HG02798 (cell line): ENCODE measurements at regions not wholly inside any gene's neighbourhood (a gene's known extent, or its start where the extent isn't known, plus 50 kb on each side); places are given as distances from the start of the nearest gene placed in this dataset.

Source experiments
- ATAC-seq: cut with Tn5 transposase; IDR thresholded peaks from one replicate; pipeline ENCODE4 v1.9.1; 2021; ENCODE audit warnings: mild to moderate bottlenecking; ENCODE audit not compliant: unreplicated experiment, poor library complexity

DNA sequence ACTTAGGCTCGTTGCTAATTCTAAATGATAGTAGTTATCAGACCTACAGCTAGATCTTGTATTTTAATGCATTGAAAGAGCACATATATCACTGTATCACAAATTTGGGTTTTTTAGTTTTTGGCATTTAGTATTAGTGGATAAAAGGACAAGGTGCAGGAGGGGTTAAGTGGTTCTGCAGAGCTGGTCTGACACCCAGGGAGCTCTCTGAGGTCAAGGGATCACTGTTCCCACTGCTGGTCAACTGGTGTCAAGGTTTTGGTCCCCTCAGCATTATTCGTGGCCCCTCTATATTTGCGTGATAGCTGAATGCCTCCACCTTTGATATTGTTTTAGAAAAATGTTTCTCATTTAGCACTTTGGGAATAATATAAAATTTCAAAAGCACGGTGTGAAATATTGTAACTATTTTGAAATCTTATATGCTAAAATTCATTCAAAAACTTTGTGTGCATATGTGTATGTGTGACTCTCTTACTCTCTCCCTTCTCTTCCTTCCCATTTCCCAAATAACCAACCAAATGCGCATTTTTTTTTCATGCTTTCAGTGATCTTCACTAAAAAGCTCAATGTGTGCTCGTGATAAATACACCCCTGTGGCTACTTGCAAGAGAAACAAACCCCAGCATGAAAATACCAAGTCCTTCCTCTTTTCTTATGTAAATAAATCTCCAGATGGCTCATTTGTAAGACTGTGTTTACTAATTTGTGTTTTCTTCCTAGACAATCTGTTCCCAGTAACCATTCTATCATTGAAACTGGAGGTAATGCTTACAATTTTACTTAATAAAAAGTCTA lies 309.2 kb downstream of the FGFR2 start:
- no peak for ATAC-seq

DNA sequence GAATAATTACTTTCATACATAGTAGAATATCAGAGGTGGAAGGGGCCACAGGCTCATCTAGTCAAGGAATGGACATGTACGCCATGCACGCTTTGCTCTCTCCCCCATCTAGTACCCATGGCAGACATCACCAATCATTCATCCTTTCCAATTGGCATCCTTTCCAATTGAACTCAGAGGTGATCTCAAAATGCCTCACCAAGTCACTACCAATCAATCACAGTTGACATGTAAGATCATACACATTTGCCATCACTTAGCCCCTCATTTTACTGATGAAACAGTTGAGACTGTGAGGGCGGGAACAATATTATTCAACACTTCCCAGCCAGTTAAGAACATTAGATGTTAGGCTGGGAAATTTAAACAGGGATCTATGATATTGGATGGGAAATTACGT lies 308.4 kb downstream of the FGFR2 start:
- ATAC-seq = no peak

DNA sequence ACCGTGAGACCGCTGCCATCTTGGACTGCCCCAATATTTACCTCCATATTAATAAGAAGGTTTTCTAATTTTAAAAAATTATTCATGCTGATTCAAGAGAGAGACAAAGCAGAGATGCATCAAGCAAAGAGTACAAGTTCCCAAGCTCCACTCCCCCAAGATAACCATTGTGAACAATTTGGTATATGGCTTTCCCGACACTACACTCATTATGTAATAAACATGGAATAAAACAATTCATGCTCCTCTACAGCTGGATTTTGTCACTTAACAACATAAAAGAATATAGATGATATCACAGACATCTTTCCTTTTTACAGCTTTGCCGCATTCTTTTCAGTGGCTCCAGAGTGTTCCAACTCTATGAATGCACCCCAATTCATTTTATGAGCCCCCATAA lies 307.6 kb downstream of the FGFR2 start:
- no peak for ATAC-seq

DNA sequence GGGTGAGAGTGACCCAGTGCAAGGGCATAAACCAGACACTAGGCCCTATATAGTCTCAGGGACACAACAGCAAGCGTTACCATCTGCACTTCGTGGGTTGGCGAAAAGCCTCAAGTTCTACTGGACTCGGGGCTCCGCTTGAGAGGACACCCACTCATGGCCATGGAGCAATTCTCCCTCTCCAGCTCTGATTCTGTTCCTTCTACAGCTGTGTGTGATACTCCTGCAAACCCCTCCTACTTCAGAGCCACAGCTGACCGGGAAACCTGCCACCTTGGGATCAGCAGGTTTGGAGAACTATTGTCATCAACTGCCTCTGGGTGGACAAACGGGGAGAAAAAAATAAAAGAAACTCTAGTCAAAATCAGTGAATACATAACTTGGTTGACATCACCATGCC lies 306.9 kb downstream of the FGFR2 start:
- no peak for ATAC-seq

DNA sequence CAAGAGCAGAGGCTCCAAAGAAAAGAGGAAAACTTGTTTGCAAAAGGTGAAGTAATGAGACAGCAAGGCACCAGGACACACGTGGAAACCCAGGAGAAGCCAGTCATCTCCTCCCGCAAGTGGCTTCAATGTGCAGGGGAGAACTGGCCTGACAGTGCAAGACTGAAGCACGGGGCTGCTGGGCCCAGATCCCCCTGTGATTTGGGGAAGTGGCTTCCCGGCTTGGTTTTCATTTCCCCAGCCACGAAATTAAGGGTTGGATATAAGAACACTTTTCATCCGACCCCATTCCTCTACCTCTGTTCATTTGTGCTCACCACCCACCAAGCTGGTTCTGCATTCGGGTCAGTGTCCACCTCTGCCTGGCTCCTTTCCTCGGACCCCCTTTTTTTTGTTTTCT lies 306.4 kb downstream of the FGFR2 start:
- no peak for ATAC-seq

DNA sequence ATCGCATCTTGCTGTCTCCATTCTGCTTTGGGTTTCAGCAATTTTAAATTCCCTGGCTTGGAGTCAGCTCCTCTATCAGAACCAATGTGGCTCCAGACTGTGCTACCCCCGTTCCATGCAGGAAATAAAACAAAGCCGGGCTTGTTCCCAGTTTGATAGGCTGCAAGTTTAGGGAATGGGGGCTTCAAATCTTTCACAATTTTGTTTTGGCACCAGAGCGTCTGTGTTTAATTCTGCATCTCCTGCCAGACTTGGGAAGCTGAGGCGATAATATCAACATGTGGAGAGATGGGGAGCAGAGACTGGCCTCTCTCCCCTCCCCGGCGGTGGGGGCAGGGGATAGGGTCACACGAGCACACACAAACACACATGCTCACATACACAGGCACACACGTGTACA lies 305.9 kb downstream of the FGFR2 start:
- ATAC-seq = no peak

DNA sequence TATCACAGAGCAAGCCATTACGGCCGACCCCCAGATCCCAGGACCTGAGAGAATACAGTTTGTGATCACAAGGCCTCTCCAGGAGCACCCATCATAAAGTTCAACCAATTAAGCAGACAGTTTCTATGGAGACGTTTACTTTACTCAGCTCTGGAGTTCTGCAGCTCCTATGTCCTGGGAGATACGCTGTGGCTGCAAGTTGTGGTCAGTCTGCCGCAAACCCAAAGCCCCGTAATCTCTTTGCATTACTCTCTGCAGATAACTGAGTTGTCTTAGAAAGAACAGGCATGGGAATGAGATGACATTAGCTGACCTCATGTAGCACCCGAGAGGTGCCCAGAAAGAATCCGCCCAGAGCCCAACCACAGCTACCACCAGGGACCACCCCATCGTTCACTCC lies 305.1 kb downstream of the FGFR2 start:
- ATAC-seq = no peak

DNA sequence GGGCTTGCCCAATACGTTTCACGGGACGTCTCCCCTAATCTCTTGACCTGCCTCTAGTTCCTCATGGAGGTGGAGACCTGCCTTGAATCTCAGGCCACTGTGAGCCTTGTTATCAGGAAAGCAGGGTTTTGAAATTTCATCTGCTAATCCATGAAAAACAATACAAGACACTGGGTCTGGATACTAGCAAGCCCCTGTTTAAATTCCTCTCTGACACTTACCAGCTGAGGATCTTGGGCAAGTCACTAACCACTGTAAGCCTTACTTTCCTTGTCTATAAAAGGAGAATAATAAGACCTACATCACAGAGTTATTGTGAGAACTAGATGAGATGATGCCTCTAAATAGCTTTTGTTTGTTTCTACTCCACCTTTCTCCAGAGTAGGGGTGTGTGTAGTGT lies 303.6 kb downstream of the FGFR2 start:
- ATAC-seq = no peak

DNA sequence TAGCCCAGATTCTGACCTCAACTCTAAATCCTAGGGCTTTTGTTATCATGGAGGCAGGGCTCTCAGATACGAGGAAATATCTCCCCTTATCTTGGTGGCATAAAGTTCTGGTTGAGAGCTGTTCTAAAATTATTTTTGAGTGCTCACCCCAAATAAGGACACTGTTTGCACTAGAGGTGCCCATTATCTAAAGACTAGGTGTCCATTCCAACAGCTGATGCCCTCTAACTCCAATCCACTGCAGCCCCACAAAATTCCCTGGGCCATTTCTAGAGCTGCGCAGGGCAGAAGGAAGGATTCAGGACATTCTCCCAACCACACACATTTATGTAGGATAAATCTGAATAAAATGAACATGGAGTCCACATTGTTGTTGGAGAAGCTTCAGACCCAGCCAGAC lies 301.9 kb downstream of the FGFR2 start:
- no peak for ATAC-seq

DNA sequence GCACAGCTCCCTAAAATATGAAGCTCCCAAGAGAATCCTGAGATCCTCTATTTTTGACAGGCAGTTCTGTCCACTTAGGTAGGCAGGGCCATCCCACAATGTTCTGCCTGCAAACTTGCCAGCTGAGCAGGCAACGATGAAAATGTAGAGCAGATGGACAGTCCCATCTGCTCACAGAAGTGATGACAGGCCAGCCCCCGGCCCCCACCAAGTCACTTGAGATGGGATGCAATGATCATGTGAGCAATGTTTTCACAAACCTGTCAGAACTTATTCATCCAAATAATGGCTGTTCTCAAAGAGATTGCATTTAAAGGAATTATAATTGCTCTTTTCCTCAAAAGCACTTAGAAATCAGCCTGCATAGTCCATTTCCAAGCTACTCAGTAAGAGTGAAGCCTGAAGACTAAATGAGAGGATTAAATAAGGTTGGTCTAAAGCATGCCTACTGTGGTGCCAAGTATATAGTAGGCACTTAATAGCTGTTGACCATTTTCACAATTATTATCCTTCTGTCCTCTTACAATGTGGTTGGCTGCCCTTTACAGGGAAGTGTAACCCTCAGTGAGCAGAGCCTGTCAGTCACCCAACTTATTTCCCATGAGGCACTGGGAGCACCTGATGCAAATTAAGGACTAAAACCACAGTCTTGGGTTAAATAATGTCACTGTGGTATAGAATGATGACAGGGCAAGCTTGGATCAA lies 301.2 kb downstream of the FGFR2 start:
- no peak for ATAC-seq

DNA sequence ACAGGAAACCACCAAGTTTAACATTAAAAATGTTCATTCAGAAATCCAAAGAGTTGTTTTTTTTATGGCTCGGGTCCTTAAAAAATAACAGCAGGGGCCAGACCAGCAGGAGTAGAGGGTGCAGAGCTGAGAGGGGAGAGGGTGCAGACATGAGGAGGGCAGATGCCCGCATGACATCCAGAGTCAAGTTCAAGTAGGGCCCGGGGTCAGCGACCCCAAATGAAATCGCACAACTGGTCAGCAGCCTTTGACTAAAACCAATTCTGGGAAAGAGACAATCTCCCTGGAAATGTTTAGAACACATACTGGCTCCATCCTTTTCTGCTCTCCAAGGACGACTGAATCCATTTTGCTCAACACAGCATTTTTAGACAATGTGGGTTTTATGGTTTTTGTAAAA lies 297.5 kb downstream of the FGFR2 start:
- no peak for ATAC-seq

DNA sequence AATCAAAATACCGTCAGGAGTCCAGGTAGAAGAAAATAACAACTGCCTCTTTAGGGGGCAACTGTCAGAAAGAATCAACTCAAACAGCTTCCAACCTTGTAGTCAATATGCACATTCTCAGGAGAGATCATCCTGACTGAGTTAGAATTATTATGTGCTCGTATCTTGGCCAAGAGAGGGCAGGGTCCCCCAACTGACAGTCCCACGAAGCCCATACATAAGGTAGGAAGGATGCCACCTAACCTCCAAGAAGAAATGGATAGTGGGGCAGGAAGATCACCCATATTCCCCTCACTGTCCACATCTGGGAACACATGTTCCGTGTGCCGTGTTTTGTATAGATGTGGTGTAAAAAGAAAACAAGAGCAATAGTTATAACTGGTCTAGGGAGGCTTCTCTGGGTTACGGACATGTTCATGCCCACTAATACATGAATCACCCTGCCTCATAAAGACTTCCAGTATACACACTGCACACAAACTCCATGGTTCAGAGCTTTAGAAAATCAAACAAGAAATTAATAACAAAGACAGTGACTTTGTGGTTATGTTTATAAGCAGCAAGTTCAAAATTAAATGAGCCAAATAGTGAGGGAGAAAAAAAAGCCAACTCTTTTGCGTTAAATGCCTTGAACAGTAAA lies 295.6 kb downstream of the FGFR2 start:
- ATAC-seq = no peak

DNA sequence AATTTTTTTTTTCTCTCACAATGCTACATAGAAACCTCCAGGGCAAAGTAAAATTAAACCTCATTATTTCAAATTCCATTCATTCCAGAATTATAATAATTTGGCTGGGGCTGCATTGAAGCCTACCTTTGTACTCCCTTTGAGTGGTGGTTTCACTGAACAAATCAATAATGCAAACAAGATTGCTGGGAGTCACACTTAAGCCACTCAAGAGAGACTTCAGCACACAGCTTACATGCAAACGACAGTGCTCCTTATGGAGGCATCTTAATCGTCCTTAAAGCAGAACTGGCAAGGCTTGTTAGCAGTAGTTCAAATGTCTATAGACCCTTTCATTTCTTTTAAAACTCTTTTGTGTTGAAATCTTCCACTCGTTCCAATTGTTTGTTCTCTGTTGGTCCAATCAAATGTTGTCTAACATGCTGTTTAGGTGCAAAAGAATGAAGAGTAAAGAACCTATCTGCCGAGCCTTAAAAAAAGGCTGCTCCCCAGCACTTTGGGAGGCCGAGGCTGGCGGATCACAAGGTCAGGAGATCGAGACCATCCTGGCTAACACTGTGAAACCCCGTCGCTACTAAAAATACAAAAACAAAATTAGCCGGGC lies 294.9 kb downstream of the FGFR2 start:
- no peak for ATAC-seq

DNA sequence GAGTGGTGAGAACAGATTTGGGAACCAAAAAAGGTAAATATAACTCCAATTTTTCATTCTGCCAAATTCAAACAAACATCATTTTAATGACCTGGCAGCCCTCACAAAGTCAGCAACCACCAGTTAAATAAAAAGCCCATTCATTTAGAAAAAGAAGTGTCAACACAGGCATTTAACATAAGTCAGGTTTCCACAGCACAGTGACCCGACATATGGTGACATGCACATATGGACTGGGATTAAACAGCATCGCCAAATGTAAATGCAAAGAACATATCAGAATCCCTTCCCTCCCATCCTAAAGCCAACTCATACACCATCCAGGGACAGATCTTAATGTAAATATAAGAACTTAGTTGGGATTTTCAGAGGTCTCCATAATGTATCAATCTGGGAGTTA lies 293.2 kb downstream of the FGFR2 start:
- no peak for ATAC-seq

DNA sequence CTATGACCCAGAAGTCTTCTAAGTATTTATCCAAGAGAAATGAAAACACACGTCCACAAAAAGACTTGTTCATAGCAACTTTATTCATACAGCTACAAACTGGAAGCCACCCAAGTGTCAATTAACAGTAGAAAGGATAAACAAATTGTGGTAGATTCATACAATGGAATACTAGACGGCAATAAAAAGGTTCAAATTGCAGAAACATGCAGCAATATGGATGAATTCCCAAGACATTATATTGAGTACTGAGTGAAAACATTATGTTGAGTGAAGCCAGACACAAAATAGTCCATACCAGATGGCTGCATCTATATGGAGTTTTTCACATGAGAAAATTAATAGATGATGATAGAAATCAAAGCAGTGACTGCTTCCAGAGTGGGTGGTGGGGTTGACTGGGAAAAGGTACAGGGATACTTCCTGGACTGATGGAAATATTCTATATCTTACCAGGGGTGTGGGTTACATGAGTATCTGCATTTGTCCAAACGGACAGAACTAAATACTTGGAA lies 292.0 kb downstream of the FGFR2 start:
- ATAC-seq = no peak

DNA sequence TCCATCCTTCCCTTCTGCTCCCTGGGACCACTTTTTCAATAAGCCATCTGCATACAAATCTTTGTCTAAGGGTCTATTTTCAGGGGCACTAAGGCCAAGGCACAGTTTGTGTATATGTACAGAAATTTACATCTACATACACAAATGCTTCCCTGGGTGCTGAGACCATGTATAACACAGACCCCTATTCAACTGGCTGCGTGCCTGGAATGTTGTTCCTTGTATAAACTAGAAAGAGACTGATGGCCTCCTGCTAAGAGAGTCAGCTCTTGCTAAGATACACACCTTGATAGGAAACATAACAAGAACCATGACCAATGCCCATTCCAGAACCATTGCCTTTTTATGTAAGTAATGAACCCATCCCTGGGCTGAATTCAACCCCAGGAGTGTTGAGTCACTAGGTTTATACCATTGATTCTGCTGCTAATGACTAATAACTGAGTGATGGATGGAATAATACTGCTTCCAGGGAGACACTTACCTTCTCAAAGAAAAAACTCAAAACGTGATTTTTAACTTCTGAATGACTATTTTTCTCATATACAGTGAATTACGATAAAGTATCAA lies 290.7 kb downstream of the FGFR2 start:
- ATAC-seq = no peak

DNA sequence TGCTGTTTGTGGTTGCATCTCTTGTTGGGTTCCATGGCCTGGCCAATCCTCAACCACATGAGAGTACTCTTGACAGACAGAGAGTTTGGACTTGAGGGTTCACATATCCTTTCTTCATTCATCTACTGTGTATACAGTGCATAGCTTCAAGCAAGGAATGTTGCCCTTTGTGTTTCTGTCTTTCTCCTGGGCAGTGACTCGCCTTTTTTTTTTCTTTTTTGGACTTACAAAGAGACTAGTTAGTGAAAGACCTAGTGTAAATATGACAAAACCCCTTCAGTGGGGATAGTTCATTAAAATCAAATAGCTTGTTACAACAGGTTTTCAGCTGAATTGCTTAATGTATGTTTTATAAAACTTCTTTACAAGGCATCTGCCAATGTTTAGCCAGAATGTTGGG lies 290.2 kb downstream of the FGFR2 start:
- no peak for ATAC-seq

DNA sequence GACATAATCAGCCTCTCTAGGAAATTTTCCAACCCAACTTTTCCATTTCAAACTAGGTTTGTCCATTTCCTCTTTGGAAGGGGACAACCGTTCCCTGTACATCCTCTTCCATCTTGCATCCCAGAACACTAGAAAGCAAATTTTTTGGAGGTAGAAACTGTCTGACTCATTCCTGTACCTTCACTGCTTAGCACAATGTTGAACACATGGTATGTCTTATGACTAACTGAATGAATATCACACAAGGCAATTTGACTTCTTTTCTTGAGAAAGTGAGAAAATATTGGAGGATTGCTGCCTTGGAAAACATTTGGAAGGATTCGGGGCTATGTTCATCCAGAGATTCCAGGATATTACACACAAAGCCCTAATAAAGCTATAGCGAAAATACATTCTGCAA lies 289.1 kb downstream of the FGFR2 start:
- ATAC-seq = no peak

DNA sequence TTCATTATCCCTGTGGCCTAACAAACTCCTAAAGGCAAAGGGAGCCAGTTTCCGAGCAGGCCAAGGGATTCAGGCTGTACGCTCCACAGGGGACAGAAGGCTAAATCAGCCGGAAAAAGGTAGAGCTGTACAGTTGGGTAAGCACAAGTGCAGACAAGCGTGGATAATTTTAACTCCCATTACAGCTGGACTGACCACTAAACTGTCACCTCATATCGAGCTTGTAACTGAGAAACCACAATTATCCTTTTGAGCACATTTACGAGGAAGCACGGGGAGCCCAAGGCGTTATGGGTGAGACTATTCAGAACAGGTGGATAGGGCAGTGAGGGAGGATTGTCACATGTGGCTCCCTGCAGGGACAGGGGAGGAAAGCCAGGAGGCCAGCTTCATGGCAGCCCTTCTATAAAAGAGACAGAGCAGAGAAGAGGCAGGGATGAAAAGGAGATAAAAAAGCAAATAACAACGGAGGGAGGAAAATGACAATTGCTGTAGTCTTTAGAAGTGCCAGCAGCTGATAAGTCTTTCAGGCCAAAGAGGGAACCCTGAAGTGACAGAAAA lies 288.0 kb downstream of the FGFR2 start:
- no peak for ATAC-seq

DNA sequence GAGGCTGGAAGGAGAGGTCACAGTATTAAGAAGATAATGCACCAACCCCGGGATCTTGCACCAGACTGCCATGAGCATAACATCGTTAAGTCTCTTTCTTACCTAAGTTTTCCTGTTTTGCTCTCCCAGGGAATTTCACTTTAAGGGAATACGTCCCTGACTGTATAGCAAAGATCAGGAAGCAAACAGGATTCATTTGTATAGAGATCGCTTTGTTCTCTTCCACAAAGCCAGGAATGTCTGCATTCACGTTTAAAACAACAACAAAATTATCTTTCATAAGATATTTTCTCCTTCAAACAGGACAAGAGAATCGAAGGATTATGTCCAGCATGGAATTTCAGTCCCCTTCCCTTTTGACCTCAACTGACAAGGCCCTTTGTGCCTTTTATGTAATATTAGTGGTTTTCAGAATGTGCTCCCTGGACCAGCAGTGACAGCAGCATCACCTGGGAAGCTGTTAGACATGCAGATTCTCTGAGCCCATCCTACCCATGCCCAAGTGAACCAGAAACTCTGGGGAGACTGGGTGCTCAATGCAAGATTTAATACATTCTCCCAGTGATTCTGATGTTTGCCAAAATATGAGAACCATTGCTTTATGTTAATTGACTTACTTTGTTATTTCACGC lies 286.3 kb downstream of the FGFR2 start:
- no peak for ATAC-seq
